ENCODE measurements at regions not wholly inside any gene's neighbourhood (a gene's known extent, or its start where the extent isn't known, plus 50 kb on each side); places are given as distances from the start of the nearest gene placed in this dataset.
"Not testable (repeated sequence)": the region's sequence is repeated elsewhere in the genome, so short reads cannot be mapped to it uniquely, and the experiment has no call there.

- DNase-seq (ENCODE audit: low spot score), result no peak
Observed at GRCh38 chr15:56811586-56811985, 78.3 kb upstream of the ZNF280D start.

- DNase-seq (ENCODE audit: low spot score), result no peak
Observed at GRCh38 chr15:56808160-56808559, 74.9 kb upstream of the ZNF280D start.

GRCh38 chr15:56806148-56806536 lies 72.8 kb upstream of the ZNF280D start:
- no peak for DNase-seq (ENCODE audit: low spot score)

GRCh38 chr15:56805466-56806147 lies 72.3 kb upstream of the ZNF280D start:
- peak; percentile 67 for DNase-seq (ENCODE audit: low spot score)

- DNase-seq (ENCODE audit: low spot score), result no peak
Observed at GRCh38 chr15:56804938-56805337, 71.6 kb upstream of the ZNF280D start.

- DNase-seq (ENCODE audit: low spot score), result no peak
Observed at GRCh38 chr15:56804279-56804678, 71.0 kb upstream of the ZNF280D start.

- no peak for DNase-seq (ENCODE audit: low spot score)
Observed at GRCh38 chr15:56802161-56802560, 68.9 kb upstream of the ZNF280D start.

GRCh38 chr15:56798639-56799038 lies 65.3 kb upstream of the ZNF280D start:
- peak; percentile 87 for DNase-seq (ENCODE audit: low spot score)

- peak; percentile 54 for DNase-seq (ENCODE audit: low spot score)
Observed at GRCh38 chr15:56797720-56798275, 64.5 kb upstream of the ZNF280D start.

- DNase-seq (ENCODE audit: low spot score), result no peak
Observed at GRCh38 chr15:56795502-56795901, 62.2 kb upstream of the ZNF280D start.

GRCh38 chr15:56794553-56795329 lies 61.4 kb upstream of the ZNF280D start:
- DNase-seq (ENCODE audit: low spot score), result no peak

GRCh38 chr15:56794165-56794552 lies 60.9 kb upstream of the ZNF280D start:
- no peak for DNase-seq (ENCODE audit: low spot score)

- DNase-seq (ENCODE audit: low spot score), result no peak
Observed at GRCh38 chr15:56792211-56792610, 58.9 kb upstream of the ZNF280D start.

- not testable (repeated sequence) for DNase-seq (ENCODE audit: low spot score)
Observed at GRCh38 chr15:56791521-56791920, 58.2 kb upstream of the ZNF280D start.

GRCh38 chr15:56788359-56788758 lies 55.0 kb upstream of the ZNF280D start:
- no peak for DNase-seq (ENCODE audit: low spot score)

GRCh38 chr15:56786966-56787365 lies 53.7 kb upstream of the ZNF280D start:
- DNase-seq (ENCODE audit: low spot score), result peak; percentile 87

- no peak for DNase-seq (ENCODE audit: low spot score)
Observed at GRCh38 chr15:56783857-56784661, 50.8 kb upstream of the ZNF280D start.

- no peak for DNase-seq (ENCODE audit: low spot score)
Observed at GRCh38 chr15:56783156-56783856, 50.0 kb upstream of the ZNF280D start.

Data from activated CD4-positive, alpha-beta T cell treated with anti-CD3 and anti-CD28 coated beads, Interleukin-2, Interleukin-4, amounts not matched to agents 100 ng/mL and 50 ng/mL, durations not matched to agents 16 hours and 8 hours (primary cell).